ENCODE measurements at regions not wholly inside any gene's neighbourhood (a gene's known extent, or its start where the extent isn't known, plus 50 kb on each side); places are given as distances from the start of the nearest gene placed in this dataset.

GRCh38 chr4:66091786-66092185 is 421.5 kb upstream of the EPHA5 start:
- no peak for DNase-seq
- H3K9me3 Mint-ChIP-seq (ENCODE audit: low read depth), result peaks cover 13% of the 10 kb centered on the region
- no peaks in the 10 kb centered on the region for H3K27me3 Mint-ChIP-seq
- no peak for ATAC-seq
- no peak overlapping the region for H3K4me3 Mint-ChIP-seq
- no peaks in the 10 kb centered on the region for H3K4me1 Mint-ChIP-seq
- no peaks in the 10 kb centered on the region for H3K36me3 Mint-ChIP-seq
- no peak overlapping the region for H3K27ac Mint-ChIP-seq
- CTCF ChIA-PET, result no interaction called here

- Mint-ChIP-seq H3K27me3 (no peaks in the 10 kb centered on the region), H3K27ac (no peak overlapping the region), H3K9me3 (ENCODE audit: low read depth) (peaks cover 8% of the 10 kb centered on the region), H3K4me3 (no peak overlapping the region), H3K4me1 (no peaks in the 10 kb centered on the region), H3K36me3 (no peaks in the 10 kb centered on the region)
- DNase-seq (no peak), ATAC-seq (no peak)
- CTCF ChIA-PET, result interaction anchor here (0.7 kb wide), 1 partner anchor 9 kb away, joined by 3 read pairs; no protein-coding TSS in a partner anchor
Measured at GRCh38 chr4:66073961-66074360, 403.7 kb upstream of the EPHA5 start.

GRCh38 chr4:66071911-66072310 is 401.6 kb upstream of the EPHA5 start:
- H3K27ac Mint-ChIP-seq, result no peak overlapping the region
- no peak overlapping the region for H3K4me3 Mint-ChIP-seq
- H3K9me3 Mint-ChIP-seq (ENCODE audit: low read depth), result peaks cover 8% of the 10 kb centered on the region
- DNase-seq, result no peak
- H3K36me3 Mint-ChIP-seq, result no peaks in the 10 kb centered on the region
- CTCF ChIA-PET, result no interaction called here
- H3K4me1 Mint-ChIP-seq, result no peaks in the 10 kb centered on the region
- no peak for ATAC-seq
- no peaks in the 10 kb centered on the region for H3K27me3 Mint-ChIP-seq

GRCh38 chr4:66062921-66063320 is 392.6 kb upstream of the EPHA5 start:
- ATAC-seq (no peak), DNase-seq (no peak)
- Mint-ChIP-seq H3K27ac (no peak overlapping the region), H3K27me3 (no peaks in the 10 kb centered on the region), H3K36me3 (no peaks in the 10 kb centered on the region), H3K4me3 (no peak overlapping the region), H3K9me3 (ENCODE audit: low read depth) (peaks cover 4% of the 10 kb centered on the region), H3K4me1 (no peaks in the 10 kb centered on the region)
- CTCF ChIA-PET, result no interaction called here

GRCh38 chr4:66062044-66062443 is 391.8 kb upstream of the EPHA5 start:
- Mint-ChIP-seq H3K27me3 (no peaks in the 10 kb centered on the region), H3K4me3 (no peak overlapping the region), H3K4me1 (no peaks in the 10 kb centered on the region), H3K36me3 (no peaks in the 10 kb centered on the region), H3K9me3 (ENCODE audit: low read depth) (peaks cover 4% of the 10 kb centered on the region), H3K27ac (no peak overlapping the region)
- CTCF ChIA-PET, result no interaction called here
- DNase-seq (no peak), ATAC-seq (no peak)

- ATAC-seq (no peak), DNase-seq (no peak)
- no peaks in the 10 kb centered on the region for H3K36me3 Mint-ChIP-seq
- CTCF ChIA-PET, result no interaction called here
- H3K9me3 Mint-ChIP-seq (ENCODE audit: low read depth), result peaks cover 12% of the 10 kb centered on the region
- H3K4me1 Mint-ChIP-seq, result no peaks in the 10 kb centered on the region
- no peak overlapping the region for H3K27ac Mint-ChIP-seq
- no peaks in the 10 kb centered on the region for H3K27me3 Mint-ChIP-seq
- H3K4me3 Mint-ChIP-seq, result no peak overlapping the region
Measured at GRCh38 chr4:66059556-66059955, 389.3 kb upstream of the EPHA5 start.

GRCh38 chr4:66059136-66059535 is 388.8 kb upstream of the EPHA5 start:
- no peak overlapping the region for H3K4me3 Mint-ChIP-seq
- no peaks in the 10 kb centered on the region for H3K27me3 Mint-ChIP-seq
- H3K27ac Mint-ChIP-seq, result no peak overlapping the region
- H3K9me3 Mint-ChIP-seq (ENCODE audit: low read depth), result peaks cover 12% of the 10 kb centered on the region
- ATAC-seq, result no peak
- CTCF ChIA-PET, result no interaction called here
- no peaks in the 10 kb centered on the region for H3K36me3 Mint-ChIP-seq
- H3K4me1 Mint-ChIP-seq, result no peaks in the 10 kb centered on the region
- no peak for DNase-seq

GRCh38 chr4:66055999-66056398 is 385.7 kb upstream of the EPHA5 start:
- H3K36me3 Mint-ChIP-seq, result no peaks in the 10 kb centered on the region
- H3K4me1 Mint-ChIP-seq, result no peaks in the 10 kb centered on the region
- peaks cover 12% of the 10 kb centered on the region for H3K9me3 Mint-ChIP-seq (ENCODE audit: low read depth)
- H3K27me3 Mint-ChIP-seq, result no peaks in the 10 kb centered on the region
- H3K27ac Mint-ChIP-seq, result no peak overlapping the region
- CTCF ChIA-PET, result no interaction called here
- DNase-seq (no peak), ATAC-seq (no peak)
- H3K4me3 Mint-ChIP-seq, result no peak overlapping the region

- Mint-ChIP-seq H3K27ac (no peak overlapping the region), H3K27me3 (no peaks in the 10 kb centered on the region), H3K4me1 (no peaks in the 10 kb centered on the region), H3K4me3 (no peak overlapping the region), H3K9me3 (ENCODE audit: low read depth) (peaks cover 8% of the 10 kb centered on the region), H3K36me3 (no peaks in the 10 kb centered on the region)
- CTCF ChIA-PET, result no interaction called here
- DNase-seq (no peak), ATAC-seq (no peak)
Measured at GRCh38 chr4:66052426-66052825, 382.1 kb upstream of the EPHA5 start.

GRCh38 chr4:66048861-66049260 is 378.6 kb upstream of the EPHA5 start:
- CTCF ChIA-PET, result no interaction called here
- H3K27ac Mint-ChIP-seq, result no peak overlapping the region
- H3K9me3 Mint-ChIP-seq (ENCODE audit: low read depth), result peaks cover 4% of the 10 kb centered on the region
- no peaks in the 10 kb centered on the region for H3K36me3 Mint-ChIP-seq
- no peaks in the 10 kb centered on the region for H3K4me1 Mint-ChIP-seq
- no peaks in the 10 kb centered on the region for H3K27me3 Mint-ChIP-seq
- ATAC-seq, result no peak
- DNase-seq, result no peak
- no peak overlapping the region for H3K4me3 Mint-ChIP-seq

- no peaks in the 10 kb centered on the region for H3K4me1 Mint-ChIP-seq
- peaks cover 5% of the 10 kb centered on the region for H3K9me3 Mint-ChIP-seq (ENCODE audit: low read depth)
- no peak overlapping the region for H3K4me3 Mint-ChIP-seq
- DNase-seq (no peak), ATAC-seq (no peak)
- no peaks in the 10 kb centered on the region for H3K27me3 Mint-ChIP-seq
- H3K27ac Mint-ChIP-seq, result no peak overlapping the region
- no peaks in the 10 kb centered on the region for H3K36me3 Mint-ChIP-seq
- CTCF ChIA-PET, result no interaction called here
Measured at GRCh38 chr4:66045913-66046312, 375.6 kb upstream of the EPHA5 start.

- Mint-ChIP-seq H3K4me3 (no peak overlapping the region), H3K9me3 (ENCODE audit: low read depth) (peaks cover 9% of the 10 kb centered on the region), H3K36me3 (no peaks in the 10 kb centered on the region), H3K27me3 (no peaks in the 10 kb centered on the region), H3K27ac (no peak overlapping the region), H3K4me1 (no peaks in the 10 kb centered on the region)
- DNase-seq, result no peak
- no peak for ATAC-seq
- CTCF ChIA-PET, result no interaction called here
Measured at GRCh38 chr4:66035701-66036100, 365.4 kb upstream of the EPHA5 start.

GRCh38 chr4:66034671-66035070 is 364.4 kb upstream of the EPHA5 start:
- H3K9me3 Mint-ChIP-seq (ENCODE audit: low read depth), result peaks cover 8% of the 10 kb centered on the region
- no peak overlapping the region for H3K27ac Mint-ChIP-seq
- H3K4me1 Mint-ChIP-seq, result no peaks in the 10 kb centered on the region
- ATAC-seq, result no peak
- CTCF ChIA-PET, result no interaction called here
- no peaks in the 10 kb centered on the region for H3K27me3 Mint-ChIP-seq
- no peak for DNase-seq
- no peak overlapping the region for H3K4me3 Mint-ChIP-seq
- H3K36me3 Mint-ChIP-seq, result no peaks in the 10 kb centered on the region

GRCh38 chr4:66034262-66034661 is 364.0 kb upstream of the EPHA5 start:
- Mint-ChIP-seq H3K4me1 (no peaks in the 10 kb centered on the region), H3K27ac (no peak overlapping the region), H3K4me3 (no peak overlapping the region), H3K27me3 (no peaks in the 10 kb centered on the region), H3K36me3 (no peaks in the 10 kb centered on the region), H3K9me3 (ENCODE audit: low read depth) (peaks cover 8% of the 10 kb centered on the region)
- no peak for ATAC-seq
- DNase-seq, result no peak
- CTCF ChIA-PET, result no interaction called here

- Mint-ChIP-seq H3K9me3 (ENCODE audit: low read depth) (peaks cover 10% of the 10 kb centered on the region), H3K4me3 (no peak overlapping the region), H3K4me1 (no peaks in the 10 kb centered on the region), H3K27ac (no peak overlapping the region), H3K27me3 (no peaks in the 10 kb centered on the region), H3K36me3 (no peaks in the 10 kb centered on the region)
- no peak for DNase-seq
- no peak for ATAC-seq
- CTCF ChIA-PET, result no interaction called here
Measured at GRCh38 chr4:66032571-66032970, 362.3 kb upstream of the EPHA5 start.

Data from activated CD8-positive, alpha-beta memory T cell treated with anti-CD3 and anti-CD28 coated beads, Interleukin-2, amount 10 ng/mL, durations not matched to agents 7 days and 5 days (primary cell).